ENCODE measurements at regions not wholly inside any gene's neighbourhood (a gene's known extent, or its start where the extent isn't known, plus 50 kb on each side); places are given as distances from the start of the nearest gene placed in this dataset.

GRCh38 chrX:40928076-40928475 is 157.2 kb upstream of the USP9X start:
- TF ChIP-seq CTCF (IDR thresholded peaks at IDR 0.05; ENCODE audit: borderline replicate concordance, extremely low read depth, low read length, poor library complexity, severe bottlenecking) (no peak), EZH2 (IDR thresholded peaks at IDR 0.05; ENCODE audit: borderline replicate concordance, low read depth, low read length, severe bottlenecking) (no peak)
